Neuronal stem cell (in vitro differentiated cells): ENCODE measurements at regions not wholly inside any gene's neighbourhood (a gene's known extent, or its start where the extent isn't known, plus 50 kb on each side); places are given as distances from the start of the nearest gene placed in this dataset.

Experiments
- DNase-seq: peaks from one replicate; pipeline ENCODE4 v3.0.0-alpha.2; 2013; ENCODE audit warnings: low spot score
- H2AFZ ChIP-seq: one replicate; pipeline ENCODE4 v1.6.1; 2013; ENCODE audit warnings: mild to moderate bottlenecking, low read length, inconsistent platforms
- H2AK5ac ChIP-seq: 2 replicates; pipeline ENCODE4 v1.6.1; 2013; ENCODE audit warnings: low read depth, mild to moderate bottlenecking, inconsistent platforms, low read length, moderate library complexity, mixed read lengths
- H2BK120ac ChIP-seq: 2 replicates; pipeline ENCODE4 v1.6.1; 2013; ENCODE audit warnings: low read depth, mild to moderate bottlenecking, inconsistent platforms, low read length, moderate library complexity, mixed read lengths
- H2BK12ac ChIP-seq: one replicate; pipeline ENCODE4 v1.6.1; 2013; ENCODE audit warnings: low read length, inconsistent platforms
- H2BK15ac ChIP-seq: 2 replicates; pipeline ENCODE4 v1.6.1; 2013; ENCODE audit warnings: mild to moderate bottlenecking, low read length, inconsistent platforms, mixed read lengths
- H2BK5ac ChIP-seq: one replicate; pipeline ENCODE4 v1.6.1; 2013; ENCODE audit warnings: inconsistent platforms, mild to moderate bottlenecking, low read length, moderate library complexity
- H3K14ac ChIP-seq: one replicate; pipeline ENCODE4 v1.6.1; 2013; ENCODE audit warnings: low read length, inconsistent platforms
- H3K18ac ChIP-seq: 2 replicates; pipeline ENCODE4 v1.6.1; 2013; ENCODE audit warnings: low read length, inconsistent platforms
- H3K23ac ChIP-seq: 2 replicates; pipeline ENCODE4 v1.6.1; 2013; ENCODE audit warnings: low read depth, mild to moderate bottlenecking, mixed read lengths, low read length, inconsistent platforms; ENCODE audit not compliant: poor library complexity
- H3K27ac ChIP-seq: replicated peaks from 3 replicates; pipeline ENCODE4 v1.5.1; 2013; ENCODE audit warnings: low read length, inconsistent platforms
- H3K27me3 ChIP-seq, 3 experiments: 2 replicates each; pipeline ENCODE4 v1.6.1; 2013; ENCODE audit warnings: low read length in 3 of 3, mild to moderate bottlenecking in 2 of 3, inconsistent platforms in 1 of 3, low read depth in 1 of 3, mixed read lengths in 1 of 3, moderate library complexity in 1 of 3; ENCODE audit not compliant: control insufficient read depth in 3 of 3, insufficient read depth in 3 of 3
- H3K36me3 ChIP-seq, 2 donors: replicated peaks in 1 of 2; 2 replicates each; pipeline ENCODE4 v1.6.1; 2013; ENCODE audit warnings: low read length in 2 of 2; ENCODE audit not compliant: control insufficient read depth in 2 of 2, insufficient read depth in 2 of 2
- H3K4ac ChIP-seq: 2 replicates; pipeline ENCODE4 v1.6.1; 2013; ENCODE audit warnings: inconsistent platforms, mild to moderate bottlenecking, low read length, moderate library complexity
- H3K4me1 ChIP-seq, 2 donors: 1 replicate in 1 of 2; 2 replicates in 1 of 2; pipeline ENCODE4 v1.6.1; 2013; ENCODE audit warnings: low read length in 2 of 2, low read depth in 1 of 2; ENCODE audit not compliant: control insufficient read depth in 2 of 2, insufficient read depth in 1 of 2
- H3K4me2 ChIP-seq: one replicate; pipeline ENCODE4 v1.6.1; 2013; ENCODE audit warnings: mild to moderate bottlenecking, low read length, inconsistent platforms; ENCODE audit not compliant: insufficient read depth, poor library complexity, severe bottlenecking
- H3K4me3 ChIP-seq, 2 donors: 2 replicates each; pipeline ENCODE4 v1.5.1; 2013; ENCODE audit warnings: low read length in 2 of 2, mild to moderate bottlenecking in 2 of 2, inconsistent platforms in 1 of 2, moderate library complexity in 1 of 2
- H3K79me1 ChIP-seq: one replicate; pipeline ENCODE4 v1.6.1; 2013; ENCODE audit warnings: low read depth, mild to moderate bottlenecking, inconsistent platforms, low read length, moderate library complexity
- H3K9ac ChIP-seq: one replicate; pipeline ENCODE4 v1.6.1; 2013; ENCODE audit warnings: mild to moderate bottlenecking, low read depth, low read length, inconsistent platforms; ENCODE audit not compliant: poor library complexity
- H3K9me3 ChIP-seq, 2 donors: replicated peaks in 1 of 2; 2 replicates each; pipeline versions ENCODE3 to v1.6.1; 2013; ENCODE audit warnings: low read length in 2 of 2, mild to moderate bottlenecking in 2 of 2, inconsistent platforms in 1 of 2, low read depth in 1 of 2, mixed read lengths in 1 of 2, moderate library complexity in 1 of 2; ENCODE audit not compliant: control insufficient read depth in 2 of 2, insufficient read depth in 1 of 2
- H4K8ac ChIP-seq: one replicate; pipeline ENCODE4 v1.6.1; 2013; ENCODE audit warnings: low read depth, mild to moderate bottlenecking, inconsistent platforms, low read length, moderate library complexity
- H4K91ac ChIP-seq: one replicate; pipeline ENCODE4 v1.6.1; 2013; ENCODE audit warnings: low read length, low read depth, mild to moderate bottlenecking, inconsistent platforms; ENCODE audit not compliant: poor library complexity
- WGBS, 2 donors: extraction: QIAGEN DNeasy Blood & Tissue Kit; methylation state at CpG; one replicate each; pipeline ENCODE4 v1.1.7; 2013; ENCODE audit warnings: missing lambda C conversion rate in 2 of 2, mixed read lengths in 1 of 2; ENCODE audit not compliant: insufficient read length in 2 of 2, insufficient replicate concordance in 1 of 2; ENCODE audit errors: extremely low coverage in 2 of 2; 5-methylcytosine and 5-hydroxymethylcytosine counted together

- no peak overlapping the region for H2BK5ac ChIP-seq
- no peak overlapping the region for H3K18ac ChIP-seq
- H3K4me2 ChIP-seq: no peak overlapping the region
- H3K36me3 ChIP-seq: no peaks in the 10 kb centered on the region
- H4K91ac ChIP-seq: no peak overlapping the region
- no peak overlapping the region for H3K14ac ChIP-seq
- no peaks in the 10 kb centered on the region for H3K4me1 ChIP-seq
- H3K9me3 ChIP-seq: no peaks in the 10 kb centered on the region
- H3K27me3 ChIP-seq: no peaks in the 10 kb centered on the region
- no peak overlapping the region for H2BK12ac ChIP-seq
- no peak overlapping the region for H3K9ac ChIP-seq
- H4K8ac ChIP-seq: no peak overlapping the region
- no CpG with 5 or more reads among the region's 1 CpG for WGBS, 2 donors
- no peak overlapping the region for H3K27ac ChIP-seq
- DNase-seq: no peak
- no peak overlapping the region for H2BK120ac ChIP-seq
- H2AK5ac ChIP-seq: no peak overlapping the region
- no peaks in the 10 kb centered on the region for H3K79me1 ChIP-seq
- H3K23ac ChIP-seq: no peak overlapping the region
- no peak overlapping the region for H2BK15ac ChIP-seq
- H3K4me3 ChIP-seq: no peak overlapping the region
- no peak overlapping the region for H3K4ac ChIP-seq
- no peak overlapping the region for H2AFZ ChIP-seq
These were observed 950.7 kb downstream of the MCTP2 start for GRCh38 chr15:95182091-95182490.

GRCh38 chr15:95192923-95193322 lies 961.6 kb downstream of the MCTP2 start:
- no peak overlapping the region for H4K8ac ChIP-seq
- H3K27me3 ChIP-seq: peaks cover 0 to 10% (median 0%) of the 10 kb centered on the region in 3 experiments
- no peak overlapping the region for H3K14ac ChIP-seq
- H3K23ac ChIP-seq: no peak overlapping the region
- no peak overlapping the region for H3K9ac ChIP-seq
- no peaks in the 10 kb centered on the region for H3K36me3 ChIP-seq
- no peak overlapping the region for H3K4me3 ChIP-seq
- H2BK5ac ChIP-seq: no peak overlapping the region
- no peak overlapping the region for H3K27ac ChIP-seq
- H4K91ac ChIP-seq: no peak overlapping the region
- no peak overlapping the region for H3K18ac ChIP-seq
- no peak overlapping the region for H2BK12ac ChIP-seq
- no peak overlapping the region for H2AK5ac ChIP-seq
- no peaks in the 10 kb centered on the region for H3K79me1 ChIP-seq
- H3K9me3 ChIP-seq: peaks cover 2 to 4% of the 10 kb centered on the region in 2 donors
- H3K4ac ChIP-seq: no peak overlapping the region
- H2BK120ac ChIP-seq: no peak overlapping the region
- no peak overlapping the region for H3K4me2 ChIP-seq
- no peak overlapping the region for H2BK15ac ChIP-seq
- no peaks in the 10 kb centered on the region for H3K4me1 ChIP-seq
- no peak overlapping the region for H2AFZ ChIP-seq
- DNase-seq: no peak

- no peak overlapping the region for H2AK5ac ChIP-seq
- H3K4me3 ChIP-seq: no peak overlapping the region
- H3K27ac ChIP-seq: no peak overlapping the region
- H3K23ac ChIP-seq: no peak overlapping the region
- H3K9ac ChIP-seq: no peak overlapping the region
- H3K9me3 ChIP-seq: no peaks in the 10 kb centered on the region
- H2BK120ac ChIP-seq: no peak overlapping the region
- H3K79me1 ChIP-seq: no peaks in the 10 kb centered on the region
- H3K4me1 ChIP-seq: no peaks in the 10 kb centered on the region
- H4K91ac ChIP-seq: no peak overlapping the region
- no peak overlapping the region for H4K8ac ChIP-seq
- H2BK5ac ChIP-seq: no peak overlapping the region
- H3K36me3 ChIP-seq: no peaks in the 10 kb centered on the region
- no peak overlapping the region for H2BK12ac ChIP-seq
- H3K4me2 ChIP-seq: no peak overlapping the region
- no peak for DNase-seq
- H3K14ac ChIP-seq: no peak overlapping the region
- no peak overlapping the region for H2BK15ac ChIP-seq
- peak overlapping the region; percentile 11 for H3K18ac ChIP-seq
- H2AFZ ChIP-seq: no peak overlapping the region
- H3K27me3 ChIP-seq: peaks cover 0 to 10% (median 0%) of the 10 kb centered on the region in 3 experiments
- WGBS, 2 donors: no CpG with 5 or more reads among the region's 3 CpGs
- no peak overlapping the region for H3K4ac ChIP-seq
These were observed 963.4 kb downstream of the MCTP2 start for GRCh38 chr15:95194746-95195145.

GRCh38 chr15:95196176-95196915 lies 965.0 kb downstream of the MCTP2 start:
- Histone ChIP-seq H3K9ac (no peak overlapping the region), H3K27ac (no peak overlapping the region), H4K8ac (no peak overlapping the region), H2BK15ac (no peak overlapping the region), H3K14ac (no peak overlapping the region), H3K4me3 (no peak overlapping the region), H3K18ac (no peak overlapping the region), H3K4me2 (no peak overlapping the region), H3K36me3 (no peaks in the 10 kb centered on the region), H3K4me1 (no peaks in the 10 kb centered on the region), H3K79me1 (no peaks in the 10 kb centered on the region), H2BK120ac (no peak overlapping the region), H3K23ac (no peak overlapping the region), H2BK5ac (no peak overlapping the region), H2AK5ac (no peak overlapping the region), H2BK12ac (no peak overlapping the region), H4K91ac (no peak overlapping the region), H3K9me3 (peaks cover 0 to 4% of the 10 kb centered on the region in 2 donors), H2AFZ (no peak overlapping the region), H3K27me3 (peaks cover 0 to 10% (median 0%) of the 10 kb centered on the region in 3 experiments), H3K4ac (no peak overlapping the region)
- no CpG with 5 or more reads among the region's 17 CpGs for WGBS, 2 donors
- DNase-seq: no peak
